ENCODE measurements at regions not wholly inside any gene's neighbourhood (a gene's known extent, or its start where the extent isn't known, plus 50 kb on each side); places are given as distances from the start of the nearest gene placed in this dataset.

- no peak for DNase-seq (ENCODE audit: low read depth, low spot score)
Measured at GRCh38 chr12:90399357-90399756, 555.6 kb downstream of the CCER1 start.

GRCh38 chr12:90398285-90398836 lies 556.6 kb downstream of the CCER1 start:
- DNase-seq (ENCODE audit: low read depth, low spot score), result no peak

- no peak for DNase-seq (ENCODE audit: low read depth, low spot score)
Measured at GRCh38 chr12:90396556-90396955, 558.4 kb downstream of the CCER1 start.

GRCh38 chr12:90393652-90394051 lies 561.3 kb downstream of the CCER1 start:
- no peak for DNase-seq (ENCODE audit: low read depth, low spot score)

GRCh38 chr12:90393089-90393488 lies 561.9 kb downstream of the CCER1 start:
- no peak for DNase-seq (ENCODE audit: low read depth, low spot score)

GRCh38 chr12:90390947-90391346 lies 564.0 kb downstream of the CCER1 start:
- no peak for DNase-seq (ENCODE audit: low read depth, low spot score)

- DNase-seq (ENCODE audit: low read depth, low spot score), result no peak
Measured at GRCh38 chr12:90368081-90368480, 586.9 kb downstream of the CCER1 start.

- no peak for DNase-seq (ENCODE audit: low read depth, low spot score)
Measured at GRCh38 chr12:90366286-90366685, 588.7 kb downstream of the CCER1 start.

GRCh38 chr12:90360300-90360699 lies 594.7 kb downstream of the CCER1 start:
- no peak for DNase-seq (ENCODE audit: low read depth, low spot score)

GRCh38 chr12:90355711-90356355 lies 599.1 kb downstream of the CCER1 start:
- no peak for DNase-seq (ENCODE audit: low read depth, low spot score)

- no peak for DNase-seq (ENCODE audit: low read depth, low spot score)
Measured at GRCh38 chr12:90343966-90344365, 611.0 kb downstream of the CCER1 start.

GRCh38 chr12:90342081-90342480 lies 612.9 kb downstream of the CCER1 start:
- no peak for DNase-seq (ENCODE audit: low read depth, low spot score)

GRCh38 chr12:90339837-90340236 lies 615.1 kb downstream of the CCER1 start:
- DNase-seq (ENCODE audit: low read depth, low spot score), result no peak

- no peak for DNase-seq (ENCODE audit: low read depth, low spot score)
Measured at GRCh38 chr12:90338365-90338764, 616.6 kb downstream of the CCER1 start.

GRCh38 chr12:90337018-90337417 lies 618.0 kb downstream of the CCER1 start:
- no peak for DNase-seq (ENCODE audit: low read depth, low spot score)

GRCh38 chr12:90335566-90335965 lies 619.4 kb downstream of the CCER1 start:
- no peak for DNase-seq (ENCODE audit: low read depth, low spot score)

- no peak for DNase-seq (ENCODE audit: low read depth, low spot score)
Measured at GRCh38 chr12:90333939-90334338, 621.0 kb downstream of the CCER1 start.

- no peak for DNase-seq (ENCODE audit: low read depth, low spot score)
Measured at GRCh38 chr12:90333424-90333823, 621.6 kb downstream of the CCER1 start.

- DNase-seq (ENCODE audit: low read depth, low spot score), result no peak
Measured at GRCh38 chr12:90331821-90332220, 623.2 kb downstream of the CCER1 start.

- DNase-seq (ENCODE audit: low read depth, low spot score), result no peak
Measured at GRCh38 chr12:90331262-90331661, 622.6 kb upstream of the ATP2B1 start.

GRCh38 chr12:90327793-90328743 lies 619.4 kb upstream of the ATP2B1 start:
- no peak for DNase-seq (ENCODE audit: low read depth, low spot score)

- DNase-seq (ENCODE audit: low read depth, low spot score), result no peak
Measured at GRCh38 chr12:90323217-90323616, 614.6 kb upstream of the ATP2B1 start.

- no peak for DNase-seq (ENCODE audit: low read depth, low spot score)
Measured at GRCh38 chr12:90322006-90322405, 613.4 kb upstream of the ATP2B1 start.
